ENCODE measurements at regions not wholly inside any gene's neighbourhood (a gene's known extent, or its start where the extent isn't known, plus 50 kb on each side); places are given as distances from the start of the nearest gene placed in this dataset.

GRCh38 chr22:49340406-49340805, 487.3 kb downstream of the BRD1 start:
- TF ChIP-seq CTCF (IDR thresholded peaks at IDR 0.05; ENCODE audit: insufficient read depth, low read length): no peak
- no peak for TF ChIP-seq POLR2AphosphoS5 (IDR thresholded peaks at IDR 0.05; ENCODE audit: low read depth)
- TF ChIP-seq, protein P1, sequence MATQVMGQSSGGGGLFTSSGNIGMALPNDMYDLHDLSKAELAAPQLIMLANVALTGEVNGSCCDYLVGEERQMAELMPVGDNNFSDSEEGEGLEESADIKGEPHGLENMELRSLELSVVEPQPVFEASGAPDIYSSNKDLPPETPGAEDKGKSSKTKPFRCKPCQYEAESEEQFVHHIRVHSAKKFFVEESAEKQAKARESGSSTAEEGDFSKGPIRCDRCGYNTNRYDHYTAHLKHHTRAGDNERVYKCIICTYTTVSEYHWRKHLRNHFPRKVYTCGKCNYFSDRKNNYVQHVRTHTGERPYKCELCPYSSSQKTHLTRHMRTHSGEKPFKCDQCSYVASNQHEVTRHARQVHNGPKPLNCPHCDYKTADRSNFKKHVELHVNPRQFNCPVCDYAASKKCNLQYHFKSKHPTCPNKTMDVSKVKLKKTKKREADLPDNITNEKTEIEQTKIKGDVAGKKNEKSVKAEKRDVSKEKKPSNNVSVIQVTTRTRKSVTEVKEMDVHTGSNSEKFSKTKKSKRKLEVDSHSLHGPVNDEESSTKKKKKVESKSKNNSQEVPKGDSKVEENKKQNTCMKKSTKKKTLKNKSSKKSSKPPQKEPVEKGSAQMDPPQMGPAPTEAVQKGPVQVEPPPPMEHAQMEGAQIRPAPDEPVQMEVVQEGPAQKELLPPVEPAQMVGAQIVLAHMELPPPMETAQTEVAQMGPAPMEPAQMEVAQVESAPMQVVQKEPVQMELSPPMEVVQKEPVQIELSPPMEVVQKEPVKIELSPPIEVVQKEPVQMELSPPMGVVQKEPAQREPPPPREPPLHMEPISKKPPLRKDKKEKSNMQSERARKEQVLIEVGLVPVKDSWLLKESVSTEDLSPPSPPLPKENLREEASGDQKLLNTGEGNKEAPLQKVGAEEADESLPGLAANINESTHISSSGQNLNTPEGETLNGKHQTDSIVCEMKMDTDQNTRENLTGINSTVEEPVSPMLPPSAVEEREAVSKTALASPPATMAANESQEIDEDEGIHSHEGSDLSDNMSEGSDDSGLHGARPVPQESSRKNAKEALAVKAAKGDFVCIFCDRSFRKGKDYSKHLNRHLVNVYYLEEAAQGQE (IDR thresholded peaks at IDR 0.05; ENCODE audit: insufficient replicate concordance, low read depth): no peak
- no peak for TF ChIP-seq GABPA (IDR thresholded peaks at IDR 0.05; ENCODE audit: low read depth)
- TF ChIP-seq SPI1 (IDR thresholded peaks at IDR 0.05; ENCODE audit: borderline replicate concordance, low read depth): no peak

Measured in HL-60 (cell line).